AG09319 (cell line): ENCODE measurements at regions not wholly inside any gene's neighbourhood (a gene's known extent, or its start where the extent isn't known, plus 50 kb on each side); places are given as distances from the start of the nearest gene placed in this dataset.

Experiments
- DNase-seq: peaks from one replicate; pipeline ENCODE4 v3.0.0-alpha.2; 2010; ENCODE audit warnings: low read depth; ENCODE audit errors: extremely low read depth
- TF ChIP-seq, protein P1 (sequence below): IDR thresholded peaks from 2 replicates; pipeline ENCODE4 v1.5.1; 2011; ENCODE audit warnings: low read depth, mild to moderate bottlenecking, inconsistent platforms, low read length, moderate library complexity

DNA sequence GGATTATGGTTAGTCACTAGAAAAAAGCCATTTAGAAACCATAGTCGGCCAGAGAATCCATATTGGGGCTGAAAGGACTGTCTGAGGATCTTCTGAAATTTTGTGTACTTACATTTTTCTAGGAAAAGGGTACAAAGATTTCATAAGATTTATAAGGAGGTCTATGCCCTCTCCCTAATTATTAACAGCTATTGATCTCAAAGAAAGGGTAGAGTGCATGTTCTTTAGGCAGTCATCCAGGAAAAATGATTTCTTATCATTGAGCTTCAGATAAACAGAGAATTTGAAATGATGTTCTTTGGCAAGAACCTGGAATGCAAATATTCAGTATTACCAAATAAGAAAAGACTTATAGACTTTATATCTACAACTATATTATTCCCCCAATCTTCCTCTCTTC lies 195.3 kb downstream of the ACTR3 start:
- no peak for DNase-seq
- TF ChIP-seq, protein P1, sequence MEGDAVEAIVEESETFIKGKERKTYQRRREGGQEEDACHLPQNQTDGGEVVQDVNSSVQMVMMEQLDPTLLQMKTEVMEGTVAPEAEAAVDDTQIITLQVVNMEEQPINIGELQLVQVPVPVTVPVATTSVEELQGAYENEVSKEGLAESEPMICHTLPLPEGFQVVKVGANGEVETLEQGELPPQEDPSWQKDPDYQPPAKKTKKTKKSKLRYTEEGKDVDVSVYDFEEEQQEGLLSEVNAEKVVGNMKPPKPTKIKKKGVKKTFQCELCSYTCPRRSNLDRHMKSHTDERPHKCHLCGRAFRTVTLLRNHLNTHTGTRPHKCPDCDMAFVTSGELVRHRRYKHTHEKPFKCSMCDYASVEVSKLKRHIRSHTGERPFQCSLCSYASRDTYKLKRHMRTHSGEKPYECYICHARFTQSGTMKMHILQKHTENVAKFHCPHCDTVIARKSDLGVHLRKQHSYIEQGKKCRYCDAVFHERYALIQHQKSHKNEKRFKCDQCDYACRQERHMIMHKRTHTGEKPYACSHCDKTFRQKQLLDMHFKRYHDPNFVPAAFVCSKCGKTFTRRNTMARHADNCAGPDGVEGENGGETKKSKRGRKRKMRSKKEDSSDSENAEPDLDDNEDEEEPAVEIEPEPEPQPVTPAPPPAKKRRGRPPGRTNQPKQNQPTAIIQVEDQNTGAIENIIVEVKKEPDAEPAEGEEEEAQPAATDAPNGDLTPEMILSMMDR, result no peak

DNA sequence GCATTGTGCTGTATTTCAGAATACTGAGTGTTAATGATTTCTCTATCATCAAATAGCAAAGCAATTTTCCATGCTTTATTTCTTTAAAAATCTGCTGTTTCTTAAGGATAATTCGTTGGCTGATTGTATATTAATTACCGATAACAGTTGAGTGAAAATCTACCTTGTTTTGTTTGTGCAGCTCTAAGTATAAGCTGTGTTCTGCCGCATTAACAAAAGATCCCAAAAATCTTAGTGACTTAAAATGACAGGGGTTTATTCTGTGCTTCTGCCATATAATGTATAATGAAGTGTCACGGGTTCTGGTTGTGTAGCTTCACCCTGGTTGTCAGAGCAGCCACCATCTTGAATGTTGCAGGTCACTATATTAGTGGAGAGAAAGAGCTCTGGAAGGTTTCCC lies 196.1 kb downstream of the ACTR3 start:
- DNase-seq, result no peak
- TF ChIP-seq, protein P1, result no peak

DNA sequence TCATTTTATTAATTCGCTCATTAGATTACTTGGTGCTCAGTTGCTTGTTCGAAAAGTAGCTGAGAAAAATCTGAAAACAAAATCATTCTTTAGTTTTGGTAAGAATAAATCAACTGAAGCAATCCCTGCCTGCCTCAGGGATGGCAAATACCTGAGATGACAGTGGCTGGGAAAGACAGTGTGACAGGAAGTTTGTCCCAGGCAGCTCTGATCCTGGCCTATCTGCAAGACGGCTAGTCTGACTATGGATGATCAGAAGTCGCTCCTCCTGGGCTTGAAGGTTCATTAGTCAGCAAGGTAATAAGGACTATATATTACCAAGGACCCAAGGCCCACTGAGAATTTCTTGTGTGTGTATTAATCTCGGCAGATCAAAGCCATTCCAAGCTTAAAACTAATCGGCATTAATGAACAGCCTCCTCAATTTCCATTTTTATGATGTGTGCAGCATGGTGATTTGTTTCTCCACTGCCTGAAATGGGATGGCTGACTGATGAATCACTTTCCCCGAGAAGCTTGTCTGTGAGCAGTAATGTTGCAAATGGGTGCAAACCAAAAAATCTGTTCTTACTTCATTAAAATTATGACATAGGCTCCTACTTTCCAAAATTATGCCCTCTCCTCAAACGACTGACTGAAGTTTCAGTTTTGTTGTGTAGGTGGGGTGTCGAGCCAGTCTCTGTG lies 199.9 kb downstream of the ACTR3 start:
- DNase-seq, result no peak
- TF ChIP-seq, protein P1, result no peak

DNA sequence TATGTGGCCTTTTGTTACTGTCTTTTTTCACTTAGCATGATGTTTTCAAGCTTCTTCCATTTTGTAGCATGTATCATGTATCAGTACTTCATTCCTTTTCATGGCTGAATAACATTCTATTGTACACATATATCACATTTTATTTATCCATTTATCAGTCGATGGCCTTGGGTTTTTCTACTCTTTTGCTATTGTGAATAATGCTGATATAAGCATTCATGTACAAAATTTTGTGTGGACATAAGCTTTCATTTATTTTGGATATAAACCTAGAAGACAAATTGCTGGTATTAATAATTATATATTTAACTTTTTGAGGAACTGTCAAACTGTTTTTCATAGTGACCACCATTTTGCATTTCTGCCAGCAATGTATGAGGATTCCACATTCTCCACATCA lies 201.1 kb downstream of the ACTR3 start:
- DNase-seq, result no peak
- TF ChIP-seq, protein P1, result no peak

DNA sequence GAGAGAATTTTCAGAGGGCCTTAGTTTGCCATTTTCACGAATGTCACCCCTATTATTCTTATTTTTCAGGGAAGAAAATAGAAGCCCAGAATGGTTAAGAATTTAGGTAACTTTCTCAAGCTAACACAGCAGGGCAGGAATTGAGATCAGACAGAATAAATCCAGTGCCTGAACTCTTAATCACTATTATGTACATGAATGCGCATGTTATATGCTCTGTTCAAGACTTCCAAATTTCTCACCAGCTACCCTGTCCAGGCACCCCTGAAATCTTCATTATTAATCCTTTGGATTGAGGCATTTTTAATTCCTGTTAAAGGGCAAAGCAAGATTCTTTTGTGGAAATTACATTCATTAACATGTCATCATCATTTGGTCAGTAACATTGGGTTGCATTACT lies 218.4 kb downstream of the ACTR3 start:
- TF ChIP-seq, protein P1, result no peak
- no peak for DNase-seq

DNA sequence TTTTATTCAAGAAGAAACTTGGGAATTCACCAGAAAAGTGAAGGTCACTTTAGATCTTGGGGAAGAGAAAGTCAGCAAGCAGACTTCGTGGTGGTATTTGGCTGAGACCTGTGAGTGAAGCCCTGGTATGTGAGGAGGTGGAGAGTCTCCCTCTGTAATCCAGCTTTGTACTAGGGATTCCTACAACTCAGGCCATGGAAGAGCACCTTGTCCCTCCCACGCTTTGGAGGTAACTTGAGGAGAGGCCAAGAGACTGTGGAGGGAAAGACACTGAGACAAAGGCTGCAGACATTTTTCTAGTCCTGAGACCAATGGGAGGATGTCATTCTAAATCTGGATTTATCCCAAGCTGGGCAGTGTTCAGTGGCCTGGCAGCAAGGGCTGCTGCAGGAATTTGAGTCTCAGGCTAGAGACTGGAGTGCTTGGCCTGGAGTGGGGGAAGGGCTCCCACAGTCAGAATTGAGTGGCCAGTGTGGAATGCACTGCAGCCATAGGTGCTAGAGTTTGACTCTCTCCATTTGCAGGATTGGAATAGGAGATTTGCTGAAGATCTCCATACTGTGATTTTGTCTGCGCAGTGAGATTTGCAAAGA lies 219.0 kb downstream of the ACTR3 start:
- no peak for DNase-seq
- TF ChIP-seq, protein P1, result no peak

DNA sequence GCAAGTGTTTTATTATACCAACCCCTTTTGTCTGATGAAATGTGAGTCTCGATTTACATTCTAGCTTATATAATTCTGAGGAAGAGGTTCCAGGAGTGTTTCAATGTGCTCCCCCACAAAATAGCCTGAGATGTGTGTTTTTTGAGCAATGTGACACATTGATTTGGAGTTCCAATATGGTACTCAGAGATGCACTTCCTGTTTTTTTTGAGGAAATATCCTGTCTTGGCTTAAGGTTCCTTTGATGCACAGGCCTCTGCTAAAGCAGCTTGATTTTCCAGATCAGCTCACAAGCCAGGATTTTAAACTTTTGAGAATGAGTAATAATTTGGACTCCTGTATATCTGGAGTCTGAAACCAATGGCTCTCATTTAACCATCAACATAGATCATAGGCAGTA lies 221.4 kb downstream of the ACTR3 start:
- DNase-seq, result no peak
- TF ChIP-seq, protein P1, result no peak
